Tibial nerve (tissue), 4 donors: ENCODE measurements at regions not wholly inside any gene's neighbourhood (a gene's known extent, or its start where the extent isn't known, plus 50 kb on each side); places are given as distances from the start of the nearest gene placed in this dataset.

Experiments used
- DNase-seq, 2 donors: peaks; one replicate each; pipeline ENCODE4 v3.0.0-alpha.2; 2019; ENCODE audit warnings: low spot score in 2 of 2
- H3K27ac ChIP-seq, 4 donors: fragments of 200-600 bp; sonication (generic) in 3 of 4; one replicate each; pipeline ENCODE4 v1.5.1; 2017 to 2019; ENCODE audit warnings: mild to moderate bottlenecking in 1 of 4
- H3K27me3 ChIP-seq, 2 donors: fragments of 200-600 bp; sonication (generic) in 1 of 2; one replicate each; pipeline versions ENCODE4 v1.5.1 to v1.6.0; 2017 to 2019
- H3K36me3 ChIP-seq, 3 donors: fragments of 200-600 bp; sonication (generic); one replicate each; pipeline ENCODE4 v1.5.1; 2018 to 2019
- H3K4me1 ChIP-seq, 4 donors: fragments of 200-600 bp; sonication (generic) in 3 of 4; one replicate each; pipeline ENCODE4 v1.5.1; 2017 to 2019
- H3K4me3 ChIP-seq, 4 donors: fragments of 200-600 bp; sonication (generic) in 3 of 4; one replicate each; pipeline ENCODE4 v1.5.1; 2017 to 2019; ENCODE audit warnings: mild to moderate bottlenecking in 1 of 4, moderate library complexity in 1 of 4
- H3K9me3 ChIP-seq, 4 donors: fragments of 200-600 bp; sonication (generic) in 3 of 4; one replicate each; pipeline ENCODE4 v1.5.1; 2017 to 2019
- EP300 ChIP-seq, 2 donors: sonication (generic); formaldehyde crosslinking; IDR thresholded peaks; one replicate each; pipeline ENCODE4 v1.6.1; 2017; ENCODE audit warnings: antibody characterized with exemption in 2 of 2, mild to moderate bottlenecking in 1 of 2
- POLR2A ChIP-seq, 2 donors: fragments of 450-650 bp; IDR thresholded peaks; one replicate each; pipeline ENCODE4 v1.6.1; 2017; ENCODE audit warnings: antibody characterized with exemption in 2 of 2, mild to moderate bottlenecking in 2 of 2, moderate library complexity in 2 of 2
- WGBS, 2 donors: methylation state at CpG; one replicate each; pipeline ENCODE4 v1.1.5; 2018; 5-methylcytosine and 5-hydroxymethylcytosine counted together
- TF ChIP-seq, protein P1 (sequence below), 5 experiments: fragments of 200-600 bp in 3 of 5; fragments of 450-650 bp in 2 of 5; sonication (generic) in 3 of 5; IDR thresholded peaks; one replicate each; pipeline ENCODE4 v1.5.1; 2016 to 2019; ENCODE audit warnings: antibody characterized with exemption in 5 of 5, mild to moderate bottlenecking in 3 of 5, moderate library complexity in 2 of 5

DNA sequence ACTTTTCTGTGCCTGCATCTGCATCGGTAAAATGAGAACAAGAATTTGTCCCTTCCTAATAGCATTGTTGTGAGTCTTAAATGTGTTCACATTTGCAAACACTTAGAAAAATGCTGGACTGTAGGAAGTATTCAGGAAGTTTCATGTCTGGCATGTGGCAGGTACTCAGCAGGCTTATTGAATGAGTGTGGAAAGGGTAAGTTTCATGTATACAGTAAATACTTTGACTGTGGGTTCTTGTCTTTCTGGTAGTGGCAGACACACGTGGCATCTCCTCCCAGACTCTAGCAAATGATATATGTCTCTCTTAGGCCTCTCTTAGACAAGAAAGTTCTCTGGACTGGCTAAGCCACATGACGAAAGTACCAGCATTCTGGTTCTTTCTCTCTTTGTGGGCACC, 179.2 kb downstream of the C11orf91 start:
- H3K27me3 ChIP-seq = no peaks in the 10 kb centered on the region
- no peaks in the 10 kb centered on the region for H3K4me1 ChIP-seq
- no peak for DNase-seq
- H3K27ac ChIP-seq = no peak overlapping the region
- peaks cover 0 to 10% (median 0%) of the 10 kb centered on the region in 4 donors for H3K9me3 ChIP-seq
- TF ChIP-seq EP300 (IDR thresholded peaks at IDR 0.05) = no peak
- TF ChIP-seq POLR2A (IDR thresholded peaks at IDR 0.05) = no peak
- TF ChIP-seq, protein P1, sequence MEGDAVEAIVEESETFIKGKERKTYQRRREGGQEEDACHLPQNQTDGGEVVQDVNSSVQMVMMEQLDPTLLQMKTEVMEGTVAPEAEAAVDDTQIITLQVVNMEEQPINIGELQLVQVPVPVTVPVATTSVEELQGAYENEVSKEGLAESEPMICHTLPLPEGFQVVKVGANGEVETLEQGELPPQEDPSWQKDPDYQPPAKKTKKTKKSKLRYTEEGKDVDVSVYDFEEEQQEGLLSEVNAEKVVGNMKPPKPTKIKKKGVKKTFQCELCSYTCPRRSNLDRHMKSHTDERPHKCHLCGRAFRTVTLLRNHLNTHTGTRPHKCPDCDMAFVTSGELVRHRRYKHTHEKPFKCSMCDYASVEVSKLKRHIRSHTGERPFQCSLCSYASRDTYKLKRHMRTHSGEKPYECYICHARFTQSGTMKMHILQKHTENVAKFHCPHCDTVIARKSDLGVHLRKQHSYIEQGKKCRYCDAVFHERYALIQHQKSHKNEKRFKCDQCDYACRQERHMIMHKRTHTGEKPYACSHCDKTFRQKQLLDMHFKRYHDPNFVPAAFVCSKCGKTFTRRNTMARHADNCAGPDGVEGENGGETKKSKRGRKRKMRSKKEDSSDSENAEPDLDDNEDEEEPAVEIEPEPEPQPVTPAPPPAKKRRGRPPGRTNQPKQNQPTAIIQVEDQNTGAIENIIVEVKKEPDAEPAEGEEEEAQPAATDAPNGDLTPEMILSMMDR (IDR thresholded peaks at IDR 0.05) = no peak
- WGBS, 2 donors = 81 to 83% methylated on average over 3 of the region's 3 CpGs
- peaks cover 0 to 2% (median 0%) of the 10 kb centered on the region in 3 donors for H3K36me3 ChIP-seq
- no peak overlapping the region for H3K4me3 ChIP-seq

DNA sequence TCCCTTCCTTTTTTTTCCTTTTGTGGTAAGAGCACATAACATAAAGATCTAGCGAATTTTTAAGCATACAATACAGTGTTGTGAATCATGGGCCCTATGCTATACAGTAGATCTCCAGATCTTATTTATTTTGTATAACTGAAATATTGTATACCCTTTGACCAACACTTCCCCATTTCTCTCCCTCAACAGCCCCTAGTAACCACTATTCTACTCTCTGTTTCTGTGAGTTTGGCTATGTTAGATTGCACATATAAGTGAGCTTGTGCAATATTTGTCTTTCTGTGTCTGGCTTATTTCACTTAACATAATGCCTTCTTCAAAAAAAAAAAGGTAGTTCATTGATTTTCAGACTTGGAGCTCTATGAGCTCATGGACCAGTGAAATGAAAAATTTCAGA, 180.5 kb downstream of the C11orf91 start:
- 28 to 32% methylated on average over 1 of the region's 1 CpG for WGBS, 2 donors
- no peaks in the 10 kb centered on the region for H3K9me3 ChIP-seq
- H3K4me1 ChIP-seq = peaks cover 0 to 3% (median 0%) of the 10 kb centered on the region in 4 donors
- no peak for DNase-seq
- H3K27me3 ChIP-seq = no peaks in the 10 kb centered on the region
- no peaks in the 10 kb centered on the region for H3K36me3 ChIP-seq
- no peak overlapping the region for H3K27ac ChIP-seq
- no peak for TF ChIP-seq POLR2A (IDR thresholded peaks at IDR 0.05)
- no peak for TF ChIP-seq EP300 (IDR thresholded peaks at IDR 0.05)
- TF ChIP-seq, protein P1 (IDR thresholded peaks at IDR 0.05) = no peak
- no peak overlapping the region for H3K4me3 ChIP-seq

DNA sequence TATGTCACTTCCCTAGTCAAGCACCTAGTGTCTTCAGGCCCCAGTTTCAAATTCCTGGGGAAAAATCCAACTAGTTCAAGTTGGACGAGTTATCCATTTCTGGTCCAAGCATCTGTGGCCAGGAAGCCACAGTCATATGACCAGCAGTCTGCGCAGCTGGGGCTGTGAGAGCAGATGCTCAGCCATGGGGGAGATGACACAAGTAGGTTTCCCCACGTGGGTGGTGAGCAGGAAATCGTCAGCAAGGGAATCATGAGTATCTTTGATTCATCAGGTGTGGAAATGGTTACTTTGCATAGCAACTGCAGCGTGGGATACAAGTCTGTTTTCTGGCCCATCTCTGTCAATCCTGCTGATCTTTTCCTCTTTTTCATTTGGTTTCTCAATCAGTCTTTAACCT, 185.3 kb downstream of the C11orf91 start:
- TF ChIP-seq, protein P1 (IDR thresholded peaks at IDR 0.05) = no peak
- TF ChIP-seq EP300 (IDR thresholded peaks at IDR 0.05) (no peak), POLR2A (IDR thresholded peaks at IDR 0.05) (no peak)
- Histone ChIP-seq H3K9me3 (no peaks in the 10 kb centered on the region), H3K36me3 (no peaks in the 10 kb centered on the region), H3K27me3 (no peaks in the 10 kb centered on the region), H3K4me3 (no peak overlapping the region), H3K27ac (no peak overlapping the region), H3K4me1 (peaks cover 0 to 3% (median 0%) of the 10 kb centered on the region in 4 donors)
- WGBS, 2 donors = 54 to 59% methylated on average over 5 of the region's 5 CpGs
- no peak for DNase-seq

DNA sequence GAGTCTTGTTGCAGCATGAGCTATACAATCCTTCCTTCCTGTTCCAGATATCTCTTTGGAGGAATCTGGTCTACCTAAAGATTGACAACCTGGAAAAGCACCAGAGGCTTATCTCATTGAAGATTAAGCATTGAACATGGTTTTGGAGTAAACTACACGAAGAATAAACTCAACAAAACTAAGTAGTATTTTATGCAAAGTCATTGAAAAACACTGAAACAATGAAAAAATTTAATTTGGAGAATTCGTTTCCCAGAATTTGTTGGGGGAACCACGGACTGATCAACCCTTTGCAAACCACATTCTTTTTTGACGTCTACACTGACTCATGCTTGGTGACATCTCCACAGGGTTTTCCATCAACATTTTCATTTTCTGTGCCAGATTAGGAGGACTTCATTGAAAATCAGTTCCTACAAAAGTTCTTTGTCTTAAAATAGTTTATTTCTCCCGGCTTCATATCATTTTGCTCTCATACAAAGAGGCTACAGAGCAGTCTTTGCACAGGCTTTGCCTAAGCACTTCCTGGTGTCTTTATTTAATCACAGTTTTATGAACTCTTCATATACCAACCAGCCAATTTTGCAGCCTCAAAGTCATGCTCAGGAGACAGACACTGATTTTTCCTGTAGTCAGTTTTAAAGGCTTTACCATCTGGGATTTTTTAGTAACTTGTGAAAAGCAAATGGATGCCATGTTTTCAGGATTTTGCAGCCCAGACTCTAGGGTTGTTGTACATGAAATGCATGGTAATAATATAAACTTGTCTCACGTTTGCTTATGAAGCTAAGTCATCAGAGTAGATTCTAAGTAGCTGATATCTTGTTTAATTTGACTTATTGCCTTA, 186.3 kb downstream of the C11orf91 start:
- WGBS, 2 donors = 47 to 55% methylated on average over 6 of the region's 6 CpGs
- TF ChIP-seq, protein P1 (IDR thresholded peaks at IDR 0.05) = no peak
- TF ChIP-seq EP300 (IDR thresholded peaks at IDR 0.05) (no peak), POLR2A (IDR thresholded peaks at IDR 0.05) (no peak)
- Histone ChIP-seq H3K36me3 (no peaks in the 10 kb centered on the region), H3K27ac (no peak overlapping the region), H3K4me1 (peaks cover 0 to 3% (median 0%) of the 10 kb centered on the region in 4 donors), H3K27me3 (no peaks in the 10 kb centered on the region), H3K4me3 (no peak overlapping the region), H3K9me3 (no peaks in the 10 kb centered on the region)
- no peak for DNase-seq

DNA sequence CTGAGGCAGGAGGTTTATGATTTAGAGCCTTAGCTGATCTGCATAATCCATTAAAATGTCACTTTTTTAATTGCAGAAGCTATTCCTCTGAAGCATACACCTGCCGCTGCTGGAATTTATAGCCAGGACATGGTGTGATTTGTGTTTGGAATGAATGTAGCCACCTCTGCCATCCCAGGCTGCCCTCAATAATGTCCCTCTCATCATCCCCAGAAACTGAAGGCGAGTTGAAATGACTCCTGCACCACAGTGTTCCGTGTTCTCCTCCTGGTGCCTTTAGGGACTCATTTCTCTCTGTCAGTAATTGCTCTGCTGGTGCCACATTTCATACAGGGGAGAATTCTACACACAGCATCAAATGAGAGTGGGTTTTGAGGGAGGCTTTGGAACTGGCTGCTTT, 191.0 kb downstream of the C11orf91 start:
- Histone ChIP-seq H3K27me3 (no peaks in the 10 kb centered on the region), H3K9me3 (no peaks in the 10 kb centered on the region), H3K36me3 (no peaks in the 10 kb centered on the region), H3K4me1 (no peaks in the 10 kb centered on the region), H3K4me3 (no peak overlapping the region), H3K27ac (no peak overlapping the region)
- TF ChIP-seq POLR2A (IDR thresholded peaks at IDR 0.05) (no peak), EP300 (IDR thresholded peaks at IDR 0.05) (no peak)
- TF ChIP-seq, protein P1 (IDR thresholded peaks at IDR 0.05) = no peak
- WGBS, 2 donors = 68 to 88% methylated on average over 3 of the region's 3 CpGs
- no peak for DNase-seq
